Activated CD8-positive, alpha-beta memory T cell treated with anti-CD3 and anti-CD28 coated beads, Interleukin-2, amount 50 U/mL, for 1 hour (primary cell): ENCODE measurements at regions not wholly inside any gene's neighbourhood (a gene's known extent, or its start where the extent isn't known, plus 50 kb on each side); places are given as distances from the start of the nearest gene placed in this dataset.

Experiments used
- DNase-seq: peaks from one replicate; pipeline ENCODE4 v3.0.0-alpha.2; 2020; ENCODE audit errors: extremely low read depth

DNA sequence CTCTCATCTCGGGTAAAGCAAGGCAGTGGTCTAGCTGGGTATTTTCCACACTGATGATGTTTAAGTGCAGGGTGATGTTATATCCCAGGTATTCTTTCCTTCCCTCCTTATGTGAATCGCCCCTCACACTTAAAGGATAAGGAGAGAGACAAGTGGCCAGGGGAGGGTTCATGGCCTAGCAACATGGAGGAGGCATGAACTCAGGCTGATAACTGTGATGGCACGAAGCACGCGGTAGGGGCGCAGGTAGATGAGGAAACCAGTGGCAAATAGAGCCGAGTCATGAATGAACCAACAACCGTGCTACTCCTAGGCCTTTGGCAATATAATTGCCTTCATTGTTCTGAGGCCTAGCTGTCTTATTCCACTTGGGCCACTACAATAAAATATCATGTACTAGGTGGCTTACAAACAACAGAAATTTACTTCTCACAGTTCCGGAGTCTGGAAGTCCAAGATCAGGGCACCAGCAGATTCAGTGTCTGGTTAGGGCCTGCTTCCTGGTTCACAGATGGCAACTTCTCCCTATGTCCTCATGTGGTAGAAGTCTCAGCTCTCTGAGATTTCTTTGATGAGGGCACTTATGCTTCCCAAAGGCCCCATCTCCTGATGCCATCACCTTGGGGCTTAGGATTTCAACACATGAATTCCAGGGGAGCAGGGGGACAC, 56.0 kb upstream of the PIK3CG start:
- no peak for DNase-seq

GRCh38 chr7:106811472-106811871, 53.6 kb upstream of the PIK3CG start:
- no peak for DNase-seq

DNA sequence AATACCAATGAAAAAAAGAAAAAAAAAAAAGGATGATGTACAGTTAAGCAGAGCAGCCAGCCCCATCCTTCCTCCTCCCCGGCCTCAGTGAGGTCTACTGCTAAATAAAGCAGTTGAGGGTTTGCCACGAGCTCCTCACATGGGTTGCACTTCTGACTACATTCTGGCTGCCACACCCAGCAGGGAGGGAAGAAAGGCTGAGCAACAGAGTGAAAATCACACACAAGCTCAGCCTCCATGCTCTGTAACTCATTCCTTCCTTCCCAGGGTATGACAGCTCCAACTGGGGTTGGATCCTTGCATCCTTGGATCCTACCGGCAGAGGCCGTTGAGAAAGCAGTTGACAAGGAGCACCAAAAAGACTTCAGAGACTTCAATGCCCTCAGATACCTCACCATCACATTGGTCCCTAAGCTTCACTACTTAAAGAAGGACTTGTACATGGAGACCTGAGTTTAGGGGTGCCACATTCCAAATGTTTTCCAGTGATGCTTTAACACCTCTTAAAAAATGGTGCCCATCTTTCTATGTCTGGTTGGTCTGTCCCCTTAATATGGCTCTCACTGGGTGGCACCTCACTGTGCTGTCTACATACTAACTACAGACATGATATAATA, 52.9 kb upstream of the PIK3CG start:
- no peak for DNase-seq

GRCh38 chr7:106813705-106814305, 51.3 kb upstream of the PIK3CG start:
- DNase-seq, result no peak

DNA sequence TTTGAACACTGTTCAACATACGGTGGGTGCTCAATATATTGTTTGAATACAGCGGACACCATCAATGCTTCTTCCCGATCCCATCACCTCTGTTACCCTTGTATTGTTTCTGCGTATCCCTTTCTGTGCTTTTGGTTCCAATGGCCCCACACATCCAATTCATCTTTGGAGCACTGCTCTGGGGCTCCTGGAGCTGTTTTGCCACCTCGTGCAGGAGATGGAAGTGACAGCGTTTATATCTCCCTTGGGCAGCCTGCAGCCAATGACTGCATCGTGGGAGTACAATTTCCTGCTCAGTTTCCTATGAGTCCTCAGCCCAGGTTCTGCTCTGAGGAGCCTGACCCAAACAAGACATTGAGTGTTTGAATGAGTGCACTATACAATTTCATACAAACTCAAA, 50.2 kb upstream of the PIK3CG start:
- DNase-seq, result no peak
